ENCODE measurements at regions not wholly inside any gene's neighbourhood (a gene's known extent, or its start where the extent isn't known, plus 50 kb on each side); places are given as distances from the start of the nearest gene placed in this dataset.

DNA sequence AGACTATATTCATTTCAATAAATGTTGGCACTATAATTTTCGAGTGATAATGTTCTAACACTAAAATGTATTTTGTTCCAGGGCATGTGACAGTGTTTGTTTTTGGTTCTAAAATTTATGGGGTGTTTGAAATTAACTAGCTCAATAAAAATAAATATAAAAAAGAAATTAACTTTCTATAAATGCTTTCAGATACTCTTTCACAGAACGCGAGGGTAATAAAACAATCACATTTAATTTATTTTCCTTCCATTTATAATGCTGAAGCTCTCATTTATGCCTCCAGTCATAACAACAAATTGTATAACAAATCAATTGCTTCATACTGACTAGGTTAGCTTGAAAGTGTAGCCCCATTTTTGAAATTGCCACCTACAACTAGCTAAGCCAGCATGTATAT, 122.4 kb upstream of the GPM6A start:
- Histone ChIP-seq H3K36me3 (ENCODE audit: insufficient read depth) (no peaks in the 10 kb centered on the region), H3K79me2 (replicated peaks; ENCODE audit: insufficient read depth) (no peaks in the 10 kb centered on the region), H3K27ac (ENCODE audit: low read depth) (no peak overlapping the region), H3K27me3 (ENCODE audit: insufficient read depth) (no peaks in the 10 kb centered on the region), H3K4me1 (ENCODE audit: insufficient read depth) (peaks cover 7% of the 10 kb centered on the region; the same call in 1 of the 2 replicates), H2AFZ (no peak overlapping the region), H3K4me3 (no peak overlapping the region), H3K4me2 (no peak overlapping the region), H3F3A (replicated peaks; ENCODE audit: low read depth) (no peaks in the 10 kb centered on the region), H3K9me2 (ENCODE audit: insufficient read depth) (no peaks in the 10 kb centered on the region), H4K20me1 (replicated peaks; ENCODE audit: insufficient read depth) (no peaks in the 10 kb centered on the region)
- DNase-seq (ENCODE audit: low spot score) = no peak
- ATAC-seq = no peak
- Mint-ChIP-seq H3K27ac (no peak overlapping the region), H3K4me1 (peaks cover 6% of the 10 kb centered on the region), H3K4me3 (no peak overlapping the region), H3K27me3 (ENCODE audit: insufficient read depth, low read depth, poor library complexity) (peaks cover 3% of the 10 kb centered on the region), H3K9me3 (no peaks in the 10 kb centered on the region), H3K36me3 (ENCODE audit: low read depth) (no peaks in the 10 kb centered on the region)
- TF ChIP-seq STAT1 (IDR thresholded peaks at IDR 0.05; ENCODE audit: unreplicated experiment) (no peak), NANOG (IDR thresholded peaks at IDR 0.05; ENCODE audit: borderline replicate concordance) (no peak), ZNF114 (CRISPR knock-in tag; IDR thresholded peaks at IDR 0.05) (no peak), POLR2AphosphoS5 (IDR thresholded peaks at IDR 0.05; ENCODE audit: low read depth) (no peak), EZH2phosphoT487 (IDR thresholded peaks at IDR 0.05; ENCODE audit: unreplicated experiment) (no peak), ZNF331 (CRISPR knock-in tag; IDR thresholded peaks at IDR 0.05; ENCODE audit: low read depth) (no peak), CREB1 (CRISPR knock-in tag; IDR thresholded peaks at IDR 0.05; ENCODE audit: low read depth) (no peak)
- TF ChIP-seq, protein P1, sequence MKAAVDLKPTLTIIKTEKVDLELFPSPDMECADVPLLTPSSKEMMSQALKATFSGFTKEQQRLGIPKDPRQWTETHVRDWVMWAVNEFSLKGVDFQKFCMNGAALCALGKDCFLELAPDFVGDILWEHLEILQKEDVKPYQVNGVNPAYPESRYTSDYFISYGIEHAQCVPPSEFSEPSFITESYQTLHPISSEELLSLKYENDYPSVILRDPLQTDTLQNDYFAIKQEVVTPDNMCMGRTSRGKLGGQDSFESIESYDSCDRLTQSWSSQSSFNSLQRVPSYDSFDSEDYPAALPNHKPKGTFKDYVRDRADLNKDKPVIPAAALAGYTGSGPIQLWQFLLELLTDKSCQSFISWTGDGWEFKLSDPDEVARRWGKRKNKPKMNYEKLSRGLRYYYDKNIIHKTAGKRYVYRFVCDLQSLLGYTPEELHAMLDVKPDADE (IDR thresholded peaks at IDR 0.05) = no peak
- TF ChIP-seq, protein P2, sequence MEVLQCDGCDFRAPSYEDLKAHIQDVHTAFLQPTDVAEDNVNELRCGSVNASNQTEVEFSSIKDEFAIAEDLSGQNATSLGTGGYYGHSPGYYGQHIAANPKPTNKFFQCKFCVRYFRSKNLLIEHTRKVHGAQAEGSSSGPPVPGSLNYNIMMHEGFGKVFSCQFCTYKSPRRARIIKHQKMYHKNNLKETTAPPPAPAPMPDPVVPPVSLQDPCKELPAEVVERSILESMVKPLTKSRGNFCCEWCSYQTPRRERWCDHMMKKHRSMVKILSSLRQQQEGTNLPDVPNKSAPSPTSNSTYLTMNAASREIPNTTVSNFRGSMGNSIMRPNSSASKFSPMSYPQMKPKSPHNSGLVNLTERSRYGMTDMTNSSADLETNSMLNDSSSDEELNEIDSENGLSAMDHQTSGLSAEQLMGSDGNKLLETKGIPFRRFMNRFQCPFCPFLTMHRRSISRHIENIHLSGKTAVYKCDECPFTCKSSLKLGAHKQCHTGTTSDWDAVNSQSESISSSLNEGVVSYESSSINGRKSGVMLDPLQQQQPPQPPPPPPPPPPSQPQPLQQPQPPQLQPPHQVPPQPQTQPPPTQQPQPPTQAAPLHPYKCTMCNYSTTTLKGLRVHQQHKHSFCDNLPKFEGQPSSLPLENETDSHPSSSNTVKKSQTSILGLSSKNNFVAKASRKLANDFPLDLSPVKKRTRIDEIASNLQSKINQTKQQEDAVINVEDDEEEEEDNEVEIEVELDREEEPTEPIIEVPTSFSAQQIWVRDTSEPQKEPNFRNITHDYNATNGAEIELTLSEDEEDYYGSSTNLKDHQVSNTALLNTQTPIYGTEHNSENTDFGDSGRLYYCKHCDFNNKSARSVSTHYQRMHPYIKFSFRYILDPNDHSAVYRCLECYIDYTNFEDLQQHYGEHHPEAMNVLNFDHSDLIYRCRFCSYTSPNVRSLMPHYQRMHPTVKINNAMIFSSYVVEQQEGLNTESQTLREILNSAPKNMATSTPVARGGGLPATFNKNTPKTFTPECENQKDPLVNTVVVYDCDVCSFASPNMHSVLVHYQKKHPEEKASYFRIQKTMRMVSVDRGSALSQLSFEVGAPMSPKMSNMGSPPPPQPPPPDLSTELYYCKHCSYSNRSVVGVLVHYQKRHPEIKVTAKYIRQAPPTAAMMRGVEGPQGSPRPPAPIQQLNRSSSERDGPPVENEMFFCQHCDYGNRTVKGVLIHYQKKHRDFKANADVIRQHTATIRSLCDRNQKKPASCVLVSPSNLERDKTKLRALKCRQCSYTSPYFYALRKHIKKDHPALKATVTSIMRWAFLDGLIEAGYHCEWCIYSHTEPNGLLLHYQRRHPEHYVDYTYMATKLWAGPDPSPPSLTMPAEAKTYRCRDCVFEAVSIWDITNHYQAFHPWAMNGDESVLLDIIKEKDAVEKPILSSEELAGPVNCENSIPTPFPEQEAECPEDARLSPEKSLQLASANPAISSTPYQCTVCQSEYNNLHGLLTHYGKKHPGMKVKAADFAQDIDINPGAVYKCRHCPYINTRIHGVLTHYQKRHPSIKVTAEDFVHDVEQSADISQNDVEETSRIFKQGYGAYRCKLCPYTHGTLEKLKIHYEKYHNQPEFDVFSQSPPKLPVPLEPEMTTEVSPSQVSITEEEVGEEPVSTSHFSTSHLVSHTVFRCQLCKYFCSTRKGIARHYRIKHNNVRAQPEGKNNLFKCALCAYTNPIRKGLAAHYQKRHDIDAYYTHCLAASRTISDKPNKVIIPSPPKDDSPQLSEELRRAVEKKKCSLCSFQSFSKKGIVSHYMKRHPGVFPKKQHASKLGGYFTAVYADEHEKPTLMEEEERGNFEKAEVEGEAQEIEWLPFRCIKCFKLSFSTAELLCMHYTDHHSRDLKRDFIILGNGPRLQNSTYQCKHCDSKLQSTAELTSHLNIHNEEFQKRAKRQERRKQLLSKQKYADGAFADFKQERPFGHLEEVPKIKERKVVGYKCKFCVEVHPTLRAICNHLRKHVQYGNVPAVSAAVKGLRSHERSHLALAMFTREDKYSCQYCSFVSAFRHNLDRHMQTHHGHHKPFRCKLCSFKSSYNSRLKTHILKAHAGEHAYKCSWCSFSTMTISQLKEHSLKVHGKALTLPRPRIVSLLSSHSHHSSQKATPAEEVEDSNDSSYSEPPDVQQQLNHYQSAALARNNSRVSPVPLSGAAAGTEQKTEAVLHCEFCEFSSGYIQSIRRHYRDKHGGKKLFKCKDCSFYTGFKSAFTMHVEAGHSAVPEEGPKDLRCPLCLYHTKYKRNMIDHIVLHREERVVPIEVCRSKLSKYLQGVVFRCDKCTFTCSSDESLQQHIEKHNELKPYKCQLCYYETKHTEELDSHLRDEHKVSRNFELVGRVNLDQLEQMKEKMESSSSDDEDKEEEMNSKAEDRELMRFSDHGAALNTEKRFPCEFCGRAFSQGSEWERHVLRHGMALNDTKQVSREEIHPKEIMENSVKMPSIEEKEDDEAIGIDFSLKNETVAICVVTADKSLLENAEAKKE (CRISPR knock-in tag; IDR thresholded peaks at IDR 0.05) = no peak
- TF ChIP-seq, protein P3, sequence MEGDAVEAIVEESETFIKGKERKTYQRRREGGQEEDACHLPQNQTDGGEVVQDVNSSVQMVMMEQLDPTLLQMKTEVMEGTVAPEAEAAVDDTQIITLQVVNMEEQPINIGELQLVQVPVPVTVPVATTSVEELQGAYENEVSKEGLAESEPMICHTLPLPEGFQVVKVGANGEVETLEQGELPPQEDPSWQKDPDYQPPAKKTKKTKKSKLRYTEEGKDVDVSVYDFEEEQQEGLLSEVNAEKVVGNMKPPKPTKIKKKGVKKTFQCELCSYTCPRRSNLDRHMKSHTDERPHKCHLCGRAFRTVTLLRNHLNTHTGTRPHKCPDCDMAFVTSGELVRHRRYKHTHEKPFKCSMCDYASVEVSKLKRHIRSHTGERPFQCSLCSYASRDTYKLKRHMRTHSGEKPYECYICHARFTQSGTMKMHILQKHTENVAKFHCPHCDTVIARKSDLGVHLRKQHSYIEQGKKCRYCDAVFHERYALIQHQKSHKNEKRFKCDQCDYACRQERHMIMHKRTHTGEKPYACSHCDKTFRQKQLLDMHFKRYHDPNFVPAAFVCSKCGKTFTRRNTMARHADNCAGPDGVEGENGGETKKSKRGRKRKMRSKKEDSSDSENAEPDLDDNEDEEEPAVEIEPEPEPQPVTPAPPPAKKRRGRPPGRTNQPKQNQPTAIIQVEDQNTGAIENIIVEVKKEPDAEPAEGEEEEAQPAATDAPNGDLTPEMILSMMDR (conservative IDR thresholded peaks at IDR 0.05; ENCODE audit: low read depth in 2 of 2) = no peak
